Epithelial cell of prostate (primary cell): ENCODE measurements at regions not wholly inside any gene's neighbourhood (a gene's known extent, or its start where the extent isn't known, plus 50 kb on each side); places are given as distances from the start of the nearest gene placed in this dataset.

Source experiments
- DNase-seq: peaks from one replicate; pipeline ENCODE4 v3.0.0-alpha.2; 2011; ENCODE audit warnings: low read depth, low spot score
- H3K27ac ChIP-seq: fragments of 450-650 bp; 2 replicates; pipeline ENCODE4 v1.5.1; 2017; ENCODE audit warnings: mild to moderate bottlenecking

DNA sequence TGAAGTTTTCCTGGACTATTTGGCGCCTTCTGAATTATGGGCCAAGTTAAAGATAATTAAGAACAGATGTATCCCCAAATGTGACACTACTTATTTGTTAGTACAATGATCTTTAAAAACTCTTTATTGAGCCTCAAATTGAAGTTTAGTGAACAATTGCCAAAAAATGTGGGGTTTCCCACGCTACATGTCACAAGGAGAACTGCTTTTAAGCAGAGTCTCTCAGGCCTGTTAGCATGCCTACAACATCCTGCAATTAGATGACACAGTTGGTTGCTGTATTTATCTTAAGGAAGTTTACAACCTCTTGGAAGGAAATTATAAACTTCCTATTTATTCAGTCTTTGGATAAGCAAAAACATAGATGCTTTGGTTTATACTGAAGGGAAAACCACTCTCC, 733.0 kb downstream of the TNS3 start:
- no peak overlapping the region for H3K27ac ChIP-seq
- DNase-seq, result no peak

DNA sequence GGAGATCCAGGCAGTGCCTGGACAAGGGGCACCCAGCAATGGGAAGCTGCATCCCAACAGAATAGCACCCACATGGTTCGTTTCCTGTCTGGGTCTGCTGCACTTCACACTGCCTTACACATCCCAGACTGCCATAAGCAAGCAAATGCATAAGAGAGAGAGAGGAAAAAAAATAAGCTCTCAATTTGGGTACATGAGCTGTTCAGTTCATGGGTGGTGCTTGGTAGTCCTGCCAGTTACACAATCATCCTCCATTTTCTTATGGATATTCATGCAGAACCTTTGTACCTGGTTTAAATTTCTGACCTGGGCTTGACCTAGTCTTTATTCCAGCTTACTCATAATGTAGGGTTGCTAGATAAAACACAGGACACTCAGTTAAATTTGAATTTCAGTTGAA, 733.6 kb downstream of the TNS3 start:
- no peak overlapping the region for H3K27ac ChIP-seq

GRCh38 chr7:46847126-46847525, 734.8 kb downstream of the TNS3 start:
- DNase-seq, result no peak
- no peak overlapping the region for H3K27ac ChIP-seq

More for the DNA sequence above, 733.6 kb downstream of the TNS3 start:
- no peak for DNase-seq

DNA sequence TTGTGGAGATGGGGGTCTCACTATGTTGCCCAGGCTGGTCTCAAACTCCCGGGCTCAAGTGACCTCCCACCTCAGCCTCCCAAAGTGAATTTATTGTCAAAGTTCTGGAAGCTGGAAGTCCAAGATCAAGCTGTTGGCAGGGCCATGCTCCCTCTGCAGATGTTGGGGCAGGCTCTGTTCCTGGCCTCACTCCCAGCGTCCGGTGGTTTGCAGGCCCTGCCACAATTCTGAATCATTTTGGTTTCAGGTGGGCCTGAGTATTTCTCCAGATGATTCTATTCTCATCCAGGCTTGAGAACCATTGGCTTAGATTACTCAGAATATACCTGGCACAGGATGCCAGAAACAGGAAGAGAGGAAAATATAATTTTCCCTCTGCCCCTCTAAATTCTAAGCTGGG, 737.4 kb downstream of the TNS3 start:
- H3K27ac ChIP-seq, result no peak overlapping the region
- no peak for DNase-seq

GRCh38 chr7:46841248-46841647, 740.7 kb downstream of the TNS3 start:
- DNase-seq, result no peak
- H3K27ac ChIP-seq, result no peak overlapping the region

GRCh38 chr7:46839651-46840050, 742.3 kb downstream of the TNS3 start:
- no peak for DNase-seq

GRCh38 chr7:46838463-46838862, 743.4 kb downstream of the TNS3 start:
- DNase-seq, result no peak
- no peak overlapping the region for H3K27ac ChIP-seq

More at GRCh38 chr7:46839651-46840050, 742.3 kb downstream of the TNS3 start:
- peak overlapping the region; percentile 8 for H3K27ac ChIP-seq

DNA sequence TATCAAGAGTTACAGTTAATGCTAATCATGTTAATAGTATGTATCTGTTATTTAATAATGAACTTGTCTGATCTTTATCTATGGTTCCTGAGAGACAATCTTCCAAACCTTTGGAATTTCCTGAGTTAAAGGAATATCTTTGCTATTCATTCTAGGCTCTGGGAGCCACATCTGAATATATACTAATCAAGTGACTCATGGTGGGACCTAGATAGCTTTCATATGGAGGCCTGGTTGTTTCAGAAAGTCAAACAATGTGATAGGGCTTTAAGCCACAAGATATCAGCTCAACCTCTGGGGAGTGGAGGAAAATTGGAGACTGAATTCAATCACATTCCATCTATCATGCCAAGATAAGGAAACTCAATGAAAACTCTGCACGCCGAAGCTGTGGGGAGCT, 746.4 kb downstream of the TNS3 start:
- H3K27ac ChIP-seq, result no peak overlapping the region
- no peak for DNase-seq

GRCh38 chr7:46834921-46835320, 747.0 kb downstream of the TNS3 start:
- H3K27ac ChIP-seq, result no peak overlapping the region
- no peak for DNase-seq

DNA sequence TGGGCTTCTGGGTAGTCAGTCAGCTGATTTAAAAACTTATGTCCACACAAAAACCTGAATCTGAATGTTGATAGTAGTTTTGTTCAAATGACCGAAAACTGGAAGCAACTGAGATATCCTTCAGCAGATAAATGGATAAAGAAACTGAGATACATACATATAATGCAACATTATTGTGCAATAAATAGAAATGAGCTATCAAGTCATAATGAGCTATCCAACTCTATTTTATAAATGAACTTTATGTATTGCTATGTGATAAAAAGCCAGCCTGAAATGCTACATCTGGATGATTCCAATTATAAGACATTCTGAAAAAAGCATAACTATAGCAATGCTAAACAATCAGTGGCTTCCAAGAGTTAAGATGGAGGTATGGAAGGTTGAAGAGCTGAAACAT, 748.7 kb downstream of the TNS3 start:
- H3K27ac ChIP-seq, result no peak overlapping the region
- no peak for DNase-seq

- H3K27ac ChIP-seq, result no peak overlapping the region
- no peak for DNase-seq
Measured at GRCh38 chr7:46832136-46832535, 749.8 kb downstream of the TNS3 start.

- no peak overlapping the region for H3K27ac ChIP-seq
- no peak for DNase-seq
Measured at GRCh38 chr7:46819819-46820218, 762.1 kb downstream of the TNS3 start.

- DNase-seq, result no peak
- H3K27ac ChIP-seq, result no peak overlapping the region
Measured at GRCh38 chr7:46814516-46815250, 767.2 kb downstream of the TNS3 start.

- H3K27ac ChIP-seq, result no peak overlapping the region
- DNase-seq, result no peak
Measured at GRCh38 chr7:46812101-46812675, 769.7 kb downstream of the TNS3 start.

GRCh38 chr7:46811529-46811928, 770.4 kb downstream of the TNS3 start:
- no peak overlapping the region for H3K27ac ChIP-seq
- peak; percentile 37 for DNase-seq

- H3K27ac ChIP-seq, result no peak overlapping the region
- DNase-seq, result no peak
Measured at GRCh38 chr7:46810986-46811385, 770.9 kb downstream of the TNS3 start.

DNA sequence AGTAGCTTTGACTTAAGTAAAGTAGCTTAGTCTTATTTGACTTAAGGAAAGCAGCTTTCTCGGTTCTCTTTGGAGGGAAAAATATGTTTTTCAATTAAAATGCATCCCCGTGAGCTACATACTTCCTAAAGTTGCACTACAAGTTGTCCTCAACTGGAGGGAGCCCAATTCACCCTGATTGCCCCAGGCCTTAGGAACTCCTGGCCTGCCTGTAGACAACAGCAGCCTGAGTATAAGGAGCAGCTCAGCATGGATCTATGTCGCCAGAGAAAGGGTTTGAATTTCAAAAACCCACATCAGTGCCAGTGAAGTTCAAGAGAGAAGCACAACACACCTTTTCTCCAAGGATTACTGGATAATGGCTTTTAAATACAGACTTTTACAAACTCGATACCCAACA, 772.0 kb downstream of the TNS3 start:
- H3K27ac ChIP-seq, result no peak overlapping the region
- no peak for DNase-seq

- no peak overlapping the region for H3K27ac ChIP-seq
- no peak for DNase-seq
Measured at GRCh38 chr7:46806856-46807255, 775.1 kb downstream of the TNS3 start.

DNA sequence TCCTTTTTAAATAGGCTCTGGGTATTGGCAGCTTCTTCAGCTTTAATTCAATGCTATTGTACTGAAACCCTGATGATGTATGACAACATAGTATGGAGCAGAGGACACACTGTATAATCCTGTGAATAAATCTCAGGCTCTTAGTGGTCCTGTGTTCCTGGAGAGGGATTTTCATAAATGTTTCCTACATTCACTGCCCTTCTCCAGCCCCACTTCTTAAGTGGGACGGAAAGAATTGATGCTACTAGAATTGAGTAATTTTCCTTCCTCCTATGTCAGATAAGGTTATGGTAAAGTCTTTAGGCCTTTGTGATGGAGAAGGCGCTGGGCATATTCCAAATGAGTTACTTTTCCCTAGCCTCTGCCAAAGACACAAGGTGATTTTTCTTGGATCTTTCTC, 779.4 kb downstream of the TNS3 start:
- no peak for DNase-seq
- H3K27ac ChIP-seq, result no peak overlapping the region

DNA sequence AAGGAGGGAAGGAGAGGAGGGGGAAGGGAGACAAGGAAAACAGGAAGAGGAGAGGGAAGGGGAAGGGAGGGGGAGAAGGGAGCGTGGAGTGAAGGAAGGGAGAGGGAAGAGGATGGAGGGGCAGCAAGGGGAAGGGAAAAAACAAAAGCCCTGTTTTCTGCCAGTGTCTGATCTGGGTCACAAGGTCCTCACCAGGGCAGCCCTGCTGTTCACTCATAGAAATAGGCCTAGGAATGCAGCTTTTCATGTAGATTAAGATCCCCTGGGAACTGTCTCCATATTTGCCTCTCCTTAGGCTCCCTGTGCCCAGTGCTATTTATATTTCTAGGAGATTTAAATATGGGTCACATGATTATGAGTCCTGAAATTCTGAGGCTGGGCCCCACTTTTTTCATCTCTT, 790.7 kb downstream of the TNS3 start:
- H3K27ac ChIP-seq, result no peak overlapping the region

GRCh38 chr7:46786995-46787394, 794.9 kb downstream of the TNS3 start:
- no peak for DNase-seq
- peak overlapping the region; percentile 59 for H3K27ac ChIP-seq

More for the DNA sequence above, 790.7 kb downstream of the TNS3 start:
- no peak for DNase-seq
